ENCODE measurements at regions not wholly inside any gene's neighbourhood (a gene's known extent, or its start where the extent isn't known, plus 50 kb on each side); places are given as distances from the start of the nearest gene placed in this dataset.

DNA sequence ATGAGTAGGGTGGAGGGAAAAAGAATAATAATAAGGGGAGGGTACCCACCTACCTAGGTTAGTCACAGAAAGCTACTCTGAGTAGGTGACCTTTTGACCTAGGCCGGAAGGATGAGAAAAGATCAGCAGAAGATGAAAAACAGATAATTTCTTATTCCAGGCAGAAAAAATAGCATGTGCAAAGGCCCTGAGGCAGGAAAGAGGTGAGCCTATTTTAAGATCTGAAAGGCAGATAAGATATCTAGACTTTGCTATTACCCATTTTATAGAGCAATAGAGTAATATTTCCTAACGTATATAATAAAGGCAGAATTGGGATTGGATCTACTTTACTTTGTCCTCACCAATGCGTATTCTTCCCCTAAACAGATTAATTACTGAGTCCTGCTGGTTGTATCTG is 393.9 kb upstream of the MPDZ start:
- no peak overlapping the region for H3K27ac ChIP-seq (ENCODE audit: low read depth, low read length, poor library complexity, severe bottlenecking)
- no peak overlapping the region for H3K4me3 ChIP-seq (ENCODE audit: low read depth, low read length, poor library complexity, severe bottlenecking)
- H3K4me2 ChIP-seq (ENCODE audit: low read length), result no peak overlapping the region
- H3K9me2 ChIP-seq (ENCODE audit: insufficient read depth, low read length), result no peaks in the 10 kb centered on the region
- H4K20me1 ChIP-seq (ENCODE audit: insufficient read depth, low read length), result no peaks in the 10 kb centered on the region
- no peaks in the 10 kb centered on the region for H3K4me1 ChIP-seq (ENCODE audit: insufficient read depth, low read length, poor library complexity, severe bottlenecking)
- H3K79me2 ChIP-seq (ENCODE audit: insufficient read depth, low read depth, low read length), result no peaks in the 10 kb centered on the region
- no peaks in the 10 kb centered on the region; the same call in 1 of the 2 replicates for H3K9me3 ChIP-seq (ENCODE audit: low read length)
- TF ChIP-seq, protein P1, sequence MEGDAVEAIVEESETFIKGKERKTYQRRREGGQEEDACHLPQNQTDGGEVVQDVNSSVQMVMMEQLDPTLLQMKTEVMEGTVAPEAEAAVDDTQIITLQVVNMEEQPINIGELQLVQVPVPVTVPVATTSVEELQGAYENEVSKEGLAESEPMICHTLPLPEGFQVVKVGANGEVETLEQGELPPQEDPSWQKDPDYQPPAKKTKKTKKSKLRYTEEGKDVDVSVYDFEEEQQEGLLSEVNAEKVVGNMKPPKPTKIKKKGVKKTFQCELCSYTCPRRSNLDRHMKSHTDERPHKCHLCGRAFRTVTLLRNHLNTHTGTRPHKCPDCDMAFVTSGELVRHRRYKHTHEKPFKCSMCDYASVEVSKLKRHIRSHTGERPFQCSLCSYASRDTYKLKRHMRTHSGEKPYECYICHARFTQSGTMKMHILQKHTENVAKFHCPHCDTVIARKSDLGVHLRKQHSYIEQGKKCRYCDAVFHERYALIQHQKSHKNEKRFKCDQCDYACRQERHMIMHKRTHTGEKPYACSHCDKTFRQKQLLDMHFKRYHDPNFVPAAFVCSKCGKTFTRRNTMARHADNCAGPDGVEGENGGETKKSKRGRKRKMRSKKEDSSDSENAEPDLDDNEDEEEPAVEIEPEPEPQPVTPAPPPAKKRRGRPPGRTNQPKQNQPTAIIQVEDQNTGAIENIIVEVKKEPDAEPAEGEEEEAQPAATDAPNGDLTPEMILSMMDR (conservative IDR thresholded peaks at IDR 0.05; ENCODE audit: low read length), result no peak
- TF ChIP-seq EZH2phosphoT487 (IDR thresholded peaks at IDR 0.05; ENCODE audit: borderline replicate concordance, low read depth, low read length), result no peak
- ChIA-PET CTCF (ENCODE audit: unreplicated experiment) (no interaction called here), POLR2A (no interaction called here)
- intact Hi-C loops (cut with micrococcal nuclease; ENCODE audit: unreplicated experiment), result no loop called here
- no peak overlapping the region for H2AFZ ChIP-seq (ENCODE audit: low read length)
- no TSS peak for BruUV-seq (replicated peaks)
- DNase-seq (ENCODE audit: low spot score), result no peak
- no peaks in the 10 kb centered on the region for H3K36me3 ChIP-seq (ENCODE audit: insufficient read depth, low read length)

DNA sequence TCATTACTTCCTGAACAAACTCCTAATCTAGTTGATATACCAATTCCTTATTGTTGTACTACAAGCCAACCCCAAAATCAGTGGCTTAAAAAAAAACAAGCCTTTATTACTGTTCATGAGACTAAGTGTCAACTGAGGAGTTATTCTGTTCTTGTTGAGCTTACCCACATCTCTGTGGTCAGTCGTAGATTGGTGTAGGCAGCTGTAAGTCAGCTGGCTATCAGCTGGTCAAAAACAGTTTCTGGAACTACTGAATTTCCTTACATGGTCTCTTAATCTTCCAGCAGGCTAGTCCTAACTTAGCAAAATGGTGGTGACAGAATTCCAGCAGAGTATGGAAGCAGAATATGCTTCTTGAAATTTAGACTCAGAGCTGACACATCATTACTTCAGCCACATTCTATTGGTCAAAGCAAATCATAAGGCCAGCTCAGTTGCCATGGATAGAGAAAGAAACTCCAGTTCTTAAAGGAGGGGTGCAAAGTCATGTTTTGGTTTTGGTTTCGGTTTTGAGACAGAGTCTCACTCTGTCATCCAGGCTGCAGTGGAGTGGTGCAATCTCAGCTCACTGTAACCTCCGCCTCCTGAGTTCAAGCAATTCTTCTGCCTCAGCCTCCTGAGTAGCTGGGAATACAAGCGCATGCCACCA is 386.1 kb upstream of the MPDZ start:
- no peak for DNase-seq (ENCODE audit: low spot score)
- intact Hi-C loops (cut with micrococcal nuclease; ENCODE audit: unreplicated experiment), result no loop called here
- H3K36me3 ChIP-seq (ENCODE audit: insufficient read depth, low read length), result no peaks in the 10 kb centered on the region
- POLR2A ChIA-PET, result interaction anchor here (0.5 to 1.1 kb wide), 4 partner anchors 9 to 1057 kb away, joined by 3 to 5 read pairs (median 3); partner anchors contain the start of gene CER1
- no TSS peak for BruUV-seq (replicated peaks)
- H4K20me1 ChIP-seq (ENCODE audit: insufficient read depth, low read length), result no peaks in the 10 kb centered on the region
- CTCF ChIA-PET (ENCODE audit: unreplicated experiment), result no interaction called here
- peaks cover 3% of the 10 kb centered on the region; the same call in 1 of the 2 replicates for H3K9me3 ChIP-seq (ENCODE audit: low read length)
- no peak overlapping the region for H3K4me3 ChIP-seq (ENCODE audit: low read depth, low read length, poor library complexity, severe bottlenecking)
- no peak overlapping the region for H3K4me2 ChIP-seq (ENCODE audit: low read length)
- no peaks in the 10 kb centered on the region for H3K4me1 ChIP-seq (ENCODE audit: insufficient read depth, low read length, poor library complexity, severe bottlenecking)
- TF ChIP-seq EZH2phosphoT487 (IDR thresholded peaks at IDR 0.05; ENCODE audit: borderline replicate concordance, low read depth, low read length), result no peak
- TF ChIP-seq, protein P1 (conservative IDR thresholded peaks at IDR 0.05; ENCODE audit: low read length), result no peak
- H3K79me2 ChIP-seq (ENCODE audit: insufficient read depth, low read depth, low read length), result no peaks in the 10 kb centered on the region
- H2AFZ ChIP-seq (ENCODE audit: low read length), result no peak overlapping the region
- H3K27ac ChIP-seq (ENCODE audit: low read depth, low read length, poor library complexity, severe bottlenecking), result no peak overlapping the region
- H3K9me2 ChIP-seq (ENCODE audit: insufficient read depth, low read length), result no peaks in the 10 kb centered on the region

DNA sequence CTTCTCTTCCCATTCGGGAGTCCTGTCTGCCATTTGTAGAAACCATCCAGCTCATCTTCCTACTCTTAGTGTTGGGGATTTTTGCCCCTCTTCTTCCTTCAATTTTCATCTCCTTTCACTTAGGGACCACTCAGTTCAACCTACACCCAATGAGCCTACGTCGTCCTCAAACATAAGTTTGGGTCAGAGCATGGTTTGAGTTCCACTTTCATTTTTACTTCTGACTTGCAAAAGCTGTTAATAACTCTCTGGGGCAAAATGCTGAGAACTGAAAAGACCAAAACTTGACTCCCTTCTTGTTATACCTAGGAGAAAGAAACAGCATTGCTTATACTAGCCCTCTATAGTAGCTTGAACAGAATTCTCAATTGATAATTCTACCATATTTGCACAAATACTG is 381.5 kb upstream of the MPDZ start:
- TF ChIP-seq EZH2phosphoT487 (IDR thresholded peaks at IDR 0.05; ENCODE audit: borderline replicate concordance, low read depth, low read length), result no peak
- TF ChIP-seq, protein P1 (conservative IDR thresholded peaks at IDR 0.05; ENCODE audit: low read length), result no peak
- Histone ChIP-seq H3K79me2 (ENCODE audit: insufficient read depth, low read depth, low read length) (no peaks in the 10 kb centered on the region), H3K4me1 (ENCODE audit: insufficient read depth, low read length, poor library complexity, severe bottlenecking) (no peaks in the 10 kb centered on the region), H3K36me3 (ENCODE audit: insufficient read depth, low read length) (no peaks in the 10 kb centered on the region), H2AFZ (ENCODE audit: low read length) (no peak overlapping the region), H3K9me2 (ENCODE audit: insufficient read depth, low read length) (no peaks in the 10 kb centered on the region), H3K4me2 (ENCODE audit: low read length) (no peak overlapping the region), H3K27ac (ENCODE audit: low read depth, low read length, poor library complexity, severe bottlenecking) (no peak overlapping the region), H3K9me3 (ENCODE audit: low read length) (no peaks in the 10 kb centered on the region), H3K4me3 (ENCODE audit: low read depth, low read length, poor library complexity, severe bottlenecking) (no peak overlapping the region), H4K20me1 (ENCODE audit: insufficient read depth, low read length) (no peaks in the 10 kb centered on the region)
- ChIA-PET CTCF (ENCODE audit: unreplicated experiment) (no interaction called here), POLR2A (interaction anchor here (1.0 kb wide), 1 partner anchor 11 kb away, joined by 3 read pairs; no protein-coding TSS in a partner anchor)
- no TSS peak for BruUV-seq (replicated peaks)
- intact Hi-C loops (cut with micrococcal nuclease; ENCODE audit: unreplicated experiment), result no loop called here
- DNase-seq (ENCODE audit: low spot score), result no peak

Data from OCI-LY7 (cell line).